PFSK-1 (cell line): ENCODE measurements at regions not wholly inside any gene's neighbourhood (a gene's known extent, or its start where the extent isn't known, plus 50 kb on each side); places are given as distances from the start of the nearest gene placed in this dataset.

Experiments
- FOXP2 ChIP-seq: optimal IDR thresholded peaks from 2 replicates; pipeline ENCODE3; 2011; ENCODE audit warnings: borderline replicate concordance, control low read depth, inconsistent platforms; ENCODE audit not compliant: insufficient read depth; ENCODE audit errors: extremely low read length, extremely low read depth
- POLR2AphosphoS5 ChIP-seq: IDR thresholded peaks from 2 replicates; pipeline ENCODE4 v1.6.1; 2012; ENCODE audit warnings: low read depth, mild to moderate bottlenecking, control low read depth, low read length, moderate library complexity
- SIN3A ChIP-seq: IDR thresholded peaks from 2 replicates; pipeline ENCODE4 v1.6.1; 2012; ENCODE audit warnings: mild to moderate bottlenecking, low read length, moderate library complexity, borderline replicate concordance; ENCODE audit not compliant: insufficient read depth
- TAF1 ChIP-seq: IDR thresholded peaks from 2 replicates; pipeline ENCODE4 v1.6.1; 2012; ENCODE audit warnings: low read length, control low read depth, borderline replicate concordance; ENCODE audit not compliant: insufficient read depth
- TF ChIP-seq, protein P1 (sequence below), 2 experiments: IDR thresholded peaks; 2 replicates each; pipeline versions ENCODE4 v1.6.1 to v1.8.0; 2011 to 2012; ENCODE audit warnings: low read depth in 2 of 2, low read length in 2 of 2, control low read depth in 1 of 2, inconsistent platforms in 1 of 2, mild to moderate bottlenecking in 1 of 2, moderate library complexity in 1 of 2; ENCODE audit not compliant: insufficient read depth in 1 of 2

DNA sequence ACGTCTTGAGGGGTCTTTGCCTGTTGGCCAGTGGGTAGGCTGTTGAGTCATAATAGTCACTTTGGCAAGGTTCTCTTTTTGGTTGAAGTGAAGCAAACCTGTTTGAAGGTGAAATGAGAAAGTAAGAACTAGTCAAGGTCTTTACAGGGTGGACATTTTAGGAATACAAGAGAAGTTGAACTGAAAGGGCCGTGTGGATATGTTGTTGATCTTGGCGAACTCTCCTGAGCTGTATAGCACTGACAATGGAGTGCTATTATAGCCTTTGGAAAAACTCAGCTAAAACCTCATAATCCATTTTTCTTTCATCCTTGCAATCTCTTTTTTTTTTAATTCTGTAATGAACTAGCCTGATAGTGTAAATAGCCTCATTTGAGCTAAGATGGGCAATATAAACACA is 248.1 kb downstream of the MEIS1 start:
- TF ChIP-seq, protein P1, sequence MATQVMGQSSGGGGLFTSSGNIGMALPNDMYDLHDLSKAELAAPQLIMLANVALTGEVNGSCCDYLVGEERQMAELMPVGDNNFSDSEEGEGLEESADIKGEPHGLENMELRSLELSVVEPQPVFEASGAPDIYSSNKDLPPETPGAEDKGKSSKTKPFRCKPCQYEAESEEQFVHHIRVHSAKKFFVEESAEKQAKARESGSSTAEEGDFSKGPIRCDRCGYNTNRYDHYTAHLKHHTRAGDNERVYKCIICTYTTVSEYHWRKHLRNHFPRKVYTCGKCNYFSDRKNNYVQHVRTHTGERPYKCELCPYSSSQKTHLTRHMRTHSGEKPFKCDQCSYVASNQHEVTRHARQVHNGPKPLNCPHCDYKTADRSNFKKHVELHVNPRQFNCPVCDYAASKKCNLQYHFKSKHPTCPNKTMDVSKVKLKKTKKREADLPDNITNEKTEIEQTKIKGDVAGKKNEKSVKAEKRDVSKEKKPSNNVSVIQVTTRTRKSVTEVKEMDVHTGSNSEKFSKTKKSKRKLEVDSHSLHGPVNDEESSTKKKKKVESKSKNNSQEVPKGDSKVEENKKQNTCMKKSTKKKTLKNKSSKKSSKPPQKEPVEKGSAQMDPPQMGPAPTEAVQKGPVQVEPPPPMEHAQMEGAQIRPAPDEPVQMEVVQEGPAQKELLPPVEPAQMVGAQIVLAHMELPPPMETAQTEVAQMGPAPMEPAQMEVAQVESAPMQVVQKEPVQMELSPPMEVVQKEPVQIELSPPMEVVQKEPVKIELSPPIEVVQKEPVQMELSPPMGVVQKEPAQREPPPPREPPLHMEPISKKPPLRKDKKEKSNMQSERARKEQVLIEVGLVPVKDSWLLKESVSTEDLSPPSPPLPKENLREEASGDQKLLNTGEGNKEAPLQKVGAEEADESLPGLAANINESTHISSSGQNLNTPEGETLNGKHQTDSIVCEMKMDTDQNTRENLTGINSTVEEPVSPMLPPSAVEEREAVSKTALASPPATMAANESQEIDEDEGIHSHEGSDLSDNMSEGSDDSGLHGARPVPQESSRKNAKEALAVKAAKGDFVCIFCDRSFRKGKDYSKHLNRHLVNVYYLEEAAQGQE (IDR thresholded peaks at IDR 0.05; ENCODE audit: insufficient read depth in 1 of 2, low read depth in 2 of 2, low read length in 2 of 2): no peak
- TF ChIP-seq TAF1 (no peak), SIN3A (no peak), POLR2AphosphoS5 (no peak), FOXP2 (no peak)

DNA sequence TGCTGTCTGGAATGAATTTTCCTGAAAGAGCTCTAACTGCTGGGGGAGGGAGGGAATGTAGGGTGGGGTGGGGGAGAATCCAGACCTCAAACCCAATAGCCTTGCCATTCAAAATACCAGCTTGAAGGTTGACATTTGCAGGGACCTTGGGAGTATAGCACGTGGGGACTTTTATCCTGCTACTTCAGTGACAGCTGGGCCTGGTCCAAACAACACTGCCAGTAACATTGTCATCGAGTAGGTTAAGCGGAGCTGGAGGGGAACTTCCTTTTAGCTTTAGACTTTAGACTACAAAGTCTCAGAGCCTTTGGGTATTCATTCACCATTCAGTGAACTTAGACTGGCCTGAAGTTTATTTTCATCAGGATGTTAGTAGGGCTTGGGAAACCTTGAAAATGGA is 248.7 kb downstream of the MEIS1 start:
- TF ChIP-seq POLR2AphosphoS5: no peak
- TF ChIP-seq, protein P1 (IDR thresholded peaks at IDR 0.05; ENCODE audit: insufficient read depth in 1 of 2, low read depth in 2 of 2, low read length in 2 of 2): no peak
- TF ChIP-seq FOXP2: no peak
- TF ChIP-seq SIN3A: no peak
- TF ChIP-seq TAF1: no peak

DNA sequence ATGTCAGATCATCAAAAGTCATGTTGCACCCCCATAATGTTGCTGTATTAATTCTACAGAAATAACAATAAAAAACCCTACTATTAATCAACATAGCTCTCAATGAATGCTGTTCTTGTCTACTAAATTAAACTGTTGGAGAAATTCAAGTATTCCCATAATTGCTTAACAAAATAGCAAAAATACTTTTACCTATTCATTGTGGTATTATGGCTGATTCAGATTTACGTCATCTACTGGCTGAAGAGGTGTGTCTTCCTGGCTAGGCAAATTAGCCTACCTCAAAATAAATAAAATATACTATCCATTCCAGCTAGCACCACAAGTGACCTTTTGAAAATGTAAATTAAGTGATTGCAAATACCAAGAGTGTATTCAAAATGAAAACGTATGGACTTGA is 249.4 kb downstream of the MEIS1 start:
- TF ChIP-seq TAF1: no peak
- no peak for TF ChIP-seq POLR2AphosphoS5
- TF ChIP-seq SIN3A: no peak
- no peak for TF ChIP-seq FOXP2
- TF ChIP-seq, protein P1 (IDR thresholded peaks at IDR 0.05; ENCODE audit: insufficient read depth in 1 of 2, low read depth in 2 of 2, low read length in 2 of 2): no peak

DNA sequence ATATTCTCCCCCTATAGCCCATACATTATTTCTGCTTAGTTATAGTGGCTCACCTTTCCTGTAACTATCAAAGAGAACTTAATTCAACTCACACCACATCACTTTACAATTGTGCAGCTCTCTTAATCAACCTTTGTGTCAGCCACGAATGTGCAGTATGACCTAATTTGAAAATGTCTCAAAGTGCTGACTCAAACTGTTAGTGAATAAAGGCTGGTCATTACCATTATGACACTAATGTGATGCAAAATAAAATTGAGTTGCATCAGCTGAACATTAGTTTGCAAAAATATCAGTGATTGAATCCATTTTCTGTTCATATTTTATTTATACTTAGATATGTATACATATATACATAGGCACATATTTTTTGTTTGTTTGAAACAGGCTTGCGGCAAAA is 251.8 kb downstream of the MEIS1 start:
- TF ChIP-seq SIN3A: no peak
- no peak for TF ChIP-seq TAF1
- no peak for TF ChIP-seq POLR2AphosphoS5
- no peak for TF ChIP-seq FOXP2
- TF ChIP-seq, protein P1 (IDR thresholded peaks at IDR 0.05; ENCODE audit: insufficient read depth in 1 of 2, low read depth in 2 of 2, low read length in 2 of 2): no peak

DNA sequence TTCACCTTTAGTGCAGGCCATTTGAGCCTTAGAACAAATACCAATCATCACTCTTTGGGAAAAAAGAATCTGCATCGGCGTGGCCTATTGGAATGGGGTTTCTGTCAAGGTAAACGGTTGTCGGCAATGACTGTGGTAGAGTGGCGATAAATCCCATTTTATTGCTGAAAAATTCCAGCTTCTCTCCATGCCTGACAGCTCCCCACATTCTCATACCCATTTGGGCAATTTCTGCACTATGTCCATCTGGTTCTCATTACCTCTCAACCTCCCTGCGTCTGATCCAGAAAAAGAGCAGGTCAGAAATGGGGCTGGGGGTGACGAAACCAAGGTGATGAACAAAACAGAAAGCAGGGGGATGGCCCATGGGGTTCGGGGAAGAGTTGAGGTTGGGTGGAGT is 254.0 kb downstream of the MEIS1 start:
- TF ChIP-seq SIN3A: no peak
- TF ChIP-seq, protein P1 (IDR thresholded peaks at IDR 0.05; ENCODE audit: insufficient read depth in 1 of 2, low read depth in 2 of 2, low read length in 2 of 2): no peak
- TF ChIP-seq POLR2AphosphoS5: no peak
- no peak for TF ChIP-seq TAF1
- TF ChIP-seq FOXP2: no peak
